ENCODE measurements at regions not wholly inside any gene's neighbourhood (a gene's known extent, or its start where the extent isn't known, plus 50 kb on each side); places are given as distances from the start of the nearest gene placed in this dataset.
A peak's percentile ranks its signal among the peaks of the same experiment; 100 is the strongest.

- 94% methylated on average over 4 of the region's 5 CpGs for WGBS (ENCODE audit: insufficient coverage, low lambda C conversion rate)
- no peaks in the 10 kb centered on the region for H3K27me3 ChIP-seq (ENCODE audit: control insufficient read depth, insufficient read depth, low read length)
- H3K27ac ChIP-seq (ENCODE audit: low read length) = no peak overlapping the region
- no peaks in the 10 kb centered on the region for H3K9me3 ChIP-seq (ENCODE audit: control insufficient read depth, low read depth, low read length)
- H3K4me3 ChIP-seq (ENCODE audit: low read length) = no peak overlapping the region
- no peaks in the 10 kb centered on the region for H3K36me3 ChIP-seq (ENCODE audit: control insufficient read depth, insufficient read depth, low read length)
- no peaks in the 10 kb centered on the region for H3K4me1 ChIP-seq (ENCODE audit: control insufficient read depth, insufficient read depth, low read length)
- DNase-seq = no peak
Measured at GRCh38 chr7:17158261-17158660, 140.2 kb upstream of the AHR start.

GRCh38 chr7:17159500-17160037 is 138.9 kb upstream of the AHR start:
- H3K36me3 ChIP-seq (ENCODE audit: control insufficient read depth, insufficient read depth, low read length) = no peaks in the 10 kb centered on the region
- 80% methylated on average over 1 of the region's 2 CpGs for WGBS (ENCODE audit: insufficient coverage, low lambda C conversion rate)
- no peak for DNase-seq
- H3K27ac ChIP-seq (ENCODE audit: low read length) = no peak overlapping the region
- H3K4me3 ChIP-seq (ENCODE audit: low read length) = no peak overlapping the region
- H3K27me3 ChIP-seq (ENCODE audit: control insufficient read depth, insufficient read depth, low read length) = no peaks in the 10 kb centered on the region
- H3K4me1 ChIP-seq (ENCODE audit: control insufficient read depth, insufficient read depth, low read length) = no peaks in the 10 kb centered on the region
- no peaks in the 10 kb centered on the region for H3K9me3 ChIP-seq (ENCODE audit: control insufficient read depth, low read depth, low read length)

DNA sequence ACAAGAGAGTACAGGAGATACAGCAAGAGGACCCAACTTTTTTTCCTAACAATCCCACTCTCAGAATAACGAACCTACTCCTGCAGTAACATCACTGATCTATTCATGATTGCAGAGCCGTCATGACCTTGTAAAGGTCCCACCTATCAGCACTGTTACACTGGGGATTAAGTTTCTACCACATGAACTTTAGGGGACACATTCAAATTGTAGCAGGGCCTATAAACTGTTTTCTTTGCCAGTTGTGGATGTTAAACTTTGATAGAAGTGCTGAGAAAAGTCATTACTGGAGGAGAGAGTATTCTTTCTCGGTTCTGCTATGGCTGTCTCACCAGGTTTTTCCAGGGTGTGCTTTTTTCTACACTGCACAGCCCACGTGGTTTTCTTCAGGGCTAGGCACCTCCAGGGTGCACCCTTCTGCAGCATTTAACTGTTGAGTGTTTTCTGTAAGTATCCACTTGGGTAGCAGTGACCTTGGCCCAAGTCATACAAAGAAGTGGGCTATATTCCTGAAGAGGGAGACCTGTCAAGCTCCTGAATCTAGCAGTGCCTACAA is 131.6 kb upstream of the AHR start:
- DNase-seq = no peak
- Histone ChIP-seq H3K27me3 (ENCODE audit: control insufficient read depth, insufficient read depth, low read length) (no peaks in the 10 kb centered on the region), H3K4me3 (ENCODE audit: low read length) (no peak overlapping the region), H3K27ac (ENCODE audit: low read length) (no peak overlapping the region), H3K4me1 (ENCODE audit: control insufficient read depth, insufficient read depth, low read length) (no peaks in the 10 kb centered on the region), H3K36me3 (ENCODE audit: control insufficient read depth, insufficient read depth, low read length) (no peaks in the 10 kb centered on the region), H3K9me3 (ENCODE audit: control insufficient read depth, low read depth, low read length) (no peaks in the 10 kb centered on the region)
- no CpG with 5 or more reads among the region's 4 CpGs for WGBS (ENCODE audit: insufficient coverage, low lambda C conversion rate)

DNA sequence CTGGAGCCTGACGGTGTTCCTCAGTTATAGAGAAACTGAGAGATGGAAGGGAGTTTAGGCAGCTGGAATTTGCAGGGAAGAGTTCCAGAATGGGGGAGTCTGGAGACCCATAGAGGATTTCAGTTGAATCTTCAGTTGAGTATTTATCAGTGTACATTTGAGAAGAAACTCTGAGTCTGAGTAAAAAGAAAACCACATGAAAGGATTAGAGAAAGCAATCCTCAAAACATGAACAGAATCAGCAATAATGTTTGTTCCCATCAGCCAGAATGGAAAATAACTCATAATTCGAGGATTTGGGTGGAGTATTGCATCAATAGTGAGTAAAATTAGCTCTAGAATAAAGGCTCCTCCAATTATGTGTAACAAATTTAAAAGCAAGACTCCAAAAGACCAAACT is 130.0 kb upstream of the AHR start:
- WGBS (ENCODE audit: insufficient coverage, low lambda C conversion rate) = 100% methylated on average over 1 of the region's 2 CpGs
- no peaks in the 10 kb centered on the region for H3K4me1 ChIP-seq (ENCODE audit: control insufficient read depth, insufficient read depth, low read length)

GRCh38 chr7:17171427-17171826 is 127.0 kb upstream of the AHR start:
- Histone ChIP-seq H3K36me3 (ENCODE audit: control insufficient read depth, insufficient read depth, low read length) (no peaks in the 10 kb centered on the region), H3K4me3 (ENCODE audit: low read length) (no peak overlapping the region), H3K27me3 (ENCODE audit: control insufficient read depth, insufficient read depth, low read length) (no peaks in the 10 kb centered on the region), H3K27ac (ENCODE audit: low read length) (no peak overlapping the region), H3K9me3 (ENCODE audit: control insufficient read depth, low read depth, low read length) (no peaks in the 10 kb centered on the region), H3K4me1 (ENCODE audit: control insufficient read depth, insufficient read depth, low read length) (no peaks in the 10 kb centered on the region)
- no peak for DNase-seq
- 86% methylated on average over 3 of the region's 3 CpGs for WGBS (ENCODE audit: insufficient coverage, low lambda C conversion rate)

More for the DNA sequence above, 130.0 kb upstream of the AHR start:
- no peak overlapping the region for H3K4me3 ChIP-seq (ENCODE audit: low read length)
- H3K27me3 ChIP-seq (ENCODE audit: control insufficient read depth, insufficient read depth, low read length) = no peaks in the 10 kb centered on the region
- no peak overlapping the region for H3K27ac ChIP-seq (ENCODE audit: low read length)
- DNase-seq = no peak
- H3K36me3 ChIP-seq (ENCODE audit: control insufficient read depth, insufficient read depth, low read length) = no peaks in the 10 kb centered on the region
- no peaks in the 10 kb centered on the region for H3K9me3 ChIP-seq (ENCODE audit: control insufficient read depth, low read depth, low read length)

GRCh38 chr7:17176371-17177032 is 122.0 kb upstream of the AHR start:
- no peak overlapping the region for H3K27ac ChIP-seq (ENCODE audit: low read length)
- H3K9me3 ChIP-seq (ENCODE audit: control insufficient read depth, low read depth, low read length) = no peaks in the 10 kb centered on the region
- no peaks in the 10 kb centered on the region for H3K36me3 ChIP-seq (ENCODE audit: control insufficient read depth, insufficient read depth, low read length)
- WGBS (ENCODE audit: insufficient coverage, low lambda C conversion rate) = 100% methylated on average over 3 of the region's 11 CpGs
- H3K4me1 ChIP-seq (ENCODE audit: control insufficient read depth, insufficient read depth, low read length) = peaks cover 6% of the 10 kb centered on the region
- H3K4me3 ChIP-seq (ENCODE audit: low read length) = no peak overlapping the region
- H3K27me3 ChIP-seq (ENCODE audit: control insufficient read depth, insufficient read depth, low read length) = no peaks in the 10 kb centered on the region
- DNase-seq = no peak

GRCh38 chr7:17178545-17178944 is 119.9 kb upstream of the AHR start:
- no peaks in the 10 kb centered on the region for H3K9me3 ChIP-seq (ENCODE audit: control insufficient read depth, low read depth, low read length)
- peaks cover 6% of the 10 kb centered on the region for H3K4me1 ChIP-seq (ENCODE audit: control insufficient read depth, insufficient read depth, low read length)
- no peaks in the 10 kb centered on the region for H3K36me3 ChIP-seq (ENCODE audit: control insufficient read depth, insufficient read depth, low read length)
- H3K27me3 ChIP-seq (ENCODE audit: control insufficient read depth, insufficient read depth, low read length) = no peaks in the 10 kb centered on the region
- peak overlapping the region; percentile 7 for H3K27ac ChIP-seq (ENCODE audit: low read length)
- WGBS (ENCODE audit: insufficient coverage, low lambda C conversion rate) = no CpG with 5 or more reads among the region's 2 CpGs
- H3K4me3 ChIP-seq (ENCODE audit: low read length) = no peak overlapping the region
- peak; percentile 50 to 83 for DNase-seq

DNA sequence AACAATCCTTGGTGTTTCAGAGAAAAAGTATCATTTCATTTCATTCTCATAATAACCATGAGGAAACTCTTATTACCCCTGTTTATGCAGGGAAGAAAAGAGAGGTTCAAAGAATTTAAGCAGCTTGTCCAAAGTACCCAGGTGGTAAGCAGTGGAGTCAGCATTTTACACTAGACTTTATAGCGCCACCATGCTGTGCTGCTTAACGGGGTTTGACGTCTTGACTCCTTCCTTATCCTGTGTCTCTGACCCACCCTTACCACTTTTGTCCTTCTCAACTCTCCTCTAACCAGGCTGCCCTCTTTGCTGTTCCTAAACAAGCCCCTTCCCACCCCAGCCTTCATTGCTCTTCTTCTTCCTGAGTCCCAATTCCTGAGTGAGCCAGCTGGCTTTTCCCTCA is 117.0 kb upstream of the AHR start:
- no peak overlapping the region for H3K27ac ChIP-seq (ENCODE audit: low read length)

GRCh38 chr7:17183630-17184328 is 114.7 kb upstream of the AHR start:
- Histone ChIP-seq H3K4me3 (ENCODE audit: low read length) (no peak overlapping the region), H3K27me3 (ENCODE audit: control insufficient read depth, insufficient read depth, low read length) (no peaks in the 10 kb centered on the region), H3K4me1 (ENCODE audit: control insufficient read depth, insufficient read depth, low read length) (peaks cover 12% of the 10 kb centered on the region), H3K27ac (ENCODE audit: low read length) (no peak overlapping the region), H3K36me3 (ENCODE audit: control insufficient read depth, insufficient read depth, low read length) (no peaks in the 10 kb centered on the region), H3K9me3 (ENCODE audit: control insufficient read depth, low read depth, low read length) (no peaks in the 10 kb centered on the region)
- 71% methylated on average over 1 of the region's 2 CpGs for WGBS (ENCODE audit: insufficient coverage, low lambda C conversion rate)
- no peak for DNase-seq

More for the DNA sequence above, 117.0 kb upstream of the AHR start:
- no peaks in the 10 kb centered on the region for H3K27me3 ChIP-seq (ENCODE audit: control insufficient read depth, insufficient read depth, low read length)
- H3K9me3 ChIP-seq (ENCODE audit: control insufficient read depth, low read depth, low read length) = no peaks in the 10 kb centered on the region
- no peak for DNase-seq
- H3K4me1 ChIP-seq (ENCODE audit: control insufficient read depth, insufficient read depth, low read length) = peaks cover 12% of the 10 kb centered on the region
- no peaks in the 10 kb centered on the region for H3K36me3 ChIP-seq (ENCODE audit: control insufficient read depth, insufficient read depth, low read length)
- WGBS (ENCODE audit: insufficient coverage, low lambda C conversion rate) = no CpG with 5 or more reads among the region's 3 CpGs
- H3K4me3 ChIP-seq (ENCODE audit: low read length) = no peak overlapping the region

DNA sequence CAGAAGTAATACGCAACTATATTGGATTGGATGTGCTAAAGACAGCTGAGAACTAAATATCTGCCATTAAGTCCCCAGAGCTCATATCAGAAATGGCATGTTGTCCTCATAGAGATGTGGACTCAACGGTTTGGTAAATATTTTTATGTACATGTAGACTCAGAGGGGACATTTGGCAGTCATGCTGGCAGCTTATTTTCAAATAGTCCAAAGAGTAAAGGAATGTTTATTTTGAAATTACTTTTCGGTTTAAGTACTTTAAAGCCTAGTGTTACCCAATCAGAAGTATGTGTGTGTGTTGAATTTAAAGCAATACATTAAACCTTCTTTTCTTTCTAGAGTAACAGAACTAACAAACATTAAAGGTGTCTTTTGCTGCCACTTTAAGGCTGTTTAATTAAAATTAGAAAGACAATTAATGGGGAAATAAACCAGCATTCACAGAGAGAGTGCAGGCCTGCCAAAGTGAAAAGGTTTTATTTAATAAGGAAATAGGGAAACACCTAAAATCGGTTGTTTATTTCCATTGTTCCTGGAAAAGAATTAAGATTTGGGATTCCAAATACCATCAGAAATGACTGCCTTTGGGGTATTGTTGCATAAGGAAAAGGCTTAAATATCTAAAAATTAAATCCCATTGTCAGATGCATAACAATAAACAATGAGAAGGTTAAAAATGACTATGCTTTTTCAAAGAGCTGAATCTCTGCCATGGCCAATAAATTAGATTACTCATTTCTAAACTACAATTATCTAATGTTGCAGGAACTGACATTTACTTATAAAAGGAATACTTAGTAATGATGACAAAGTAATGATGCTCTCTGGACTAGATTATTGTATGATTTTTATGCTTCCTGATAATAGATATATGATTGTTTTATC is 113.4 kb upstream of the AHR start:
- no peaks in the 10 kb centered on the region for H3K36me3 ChIP-seq (ENCODE audit: control insufficient read depth, insufficient read depth, low read length)
- H3K27ac ChIP-seq (ENCODE audit: low read length) = no peak overlapping the region
- 40% methylated on average over 1 of the region's 4 CpGs for WGBS (ENCODE audit: insufficient coverage, low lambda C conversion rate)
- H3K27me3 ChIP-seq (ENCODE audit: control insufficient read depth, insufficient read depth, low read length) = no peaks in the 10 kb centered on the region
- peaks cover 6% of the 10 kb centered on the region for H3K4me1 ChIP-seq (ENCODE audit: control insufficient read depth, insufficient read depth, low read length)
- no peak overlapping the region for H3K4me3 ChIP-seq (ENCODE audit: low read length)
- no peaks in the 10 kb centered on the region for H3K9me3 ChIP-seq (ENCODE audit: control insufficient read depth, low read depth, low read length)
- no peak for DNase-seq

All from large intestine (tissue), 3 donors.